ENCODE measurements at regions not wholly inside any gene's neighbourhood (a gene's known extent, or its start where the extent isn't known, plus 50 kb on each side); places are given as distances from the start of the nearest gene placed in this dataset.

- Histone ChIP-seq H3K79me2 (ENCODE audit: insufficient read depth, low read length) (no peaks in the 10 kb centered on the region), H3K4me1 (ENCODE audit: control insufficient read depth in 1 of 2, insufficient read depth in 2 of 2, low read length in 2 of 2) (no peaks in the 10 kb centered on the region), H3K4me3 (replicated peaks in 1 of 2; ENCODE audit: low read depth in 1 of 2, low read length in 2 of 2) (no peak overlapping the region), H3K9me3 (ENCODE audit: control insufficient read depth in 1 of 2, insufficient read depth in 1 of 2, low read depth in 1 of 2, low read length in 2 of 2) (no peaks in the 10 kb centered on the region), H3K9ac (ENCODE audit: low read length) (no peak overlapping the region), H3K36me3 (ENCODE audit: control insufficient read depth in 1 of 2, insufficient read depth in 2 of 2, low read length in 2 of 2) (no peaks in the 10 kb centered on the region), H3K27ac (ENCODE audit: low read depth, low read length) (no peak overlapping the region), H3K4me2 (ENCODE audit: low read length) (no peak overlapping the region), H3K9me2 (ENCODE audit: insufficient read depth) (no peaks in the 10 kb centered on the region), H3K27me3 (ENCODE audit: insufficient read depth, low read length) (no peaks in the 10 kb centered on the region), H4K20me1 (ENCODE audit: insufficient read depth) (no peaks in the 10 kb centered on the region), H2AFZ (ENCODE audit: low read depth, low read length, poor library complexity, severe bottlenecking) (no peak overlapping the region)
- TF ChIP-seq CTCF (IDR thresholded peaks at IDR 0.05 in 2 of 3, conservative IDR thresholded peaks at IDR 0.05 in 1 of 3; ENCODE audit: borderline replicate concordance in 1 of 3, insufficient read depth in 1 of 3, low read depth in 2 of 3, low read length in 2 of 3), result no peak
- TF ChIP-seq EZH2 (IDR thresholded peaks at IDR 0.05), result no peak
- TF ChIP-seq FOSL1 (IDR thresholded peaks at IDR 0.05; ENCODE audit: low read depth), result no peak
- no peak for TF ChIP-seq ATF3 (IDR thresholded peaks at IDR 0.05)
- no peak for TF ChIP-seq RAD21 (IDR thresholded peaks at IDR 0.05; ENCODE audit: low read depth)
- TF ChIP-seq MAX (IDR thresholded peaks at IDR 0.05), result no peak
- no peak for TF ChIP-seq SIN3A (IDR thresholded peaks at IDR 0.05; ENCODE audit: low read depth)
- ATAC-seq, result no peak
- no TSS peak for BruUV-seq (replicated peaks)
- ChIA-PET CTCF (no interaction called here), POLR2A (no interaction called here), RAD21 (ENCODE audit: low non-redundant PET in 1 of 2, low total read pairs in 2 of 2, uncharacterized antibody in 2 of 2, unreplicated experiment in 2 of 2) (no interaction called here)
- DNase-seq (ENCODE audit: low read depth, low spot score), result no peak
- intact Hi-C loops (cut with micrococcal nuclease), result no loop called here
Observed at GRCh38 chrX:56385336-56385735, 153.2 kb downstream of the KLF8 start.

- no peaks in the 10 kb centered on the region for H4K20me1 ChIP-seq (ENCODE audit: insufficient read depth)
- H3K36me3 ChIP-seq (ENCODE audit: control insufficient read depth in 1 of 2, insufficient read depth in 2 of 2, low read length in 2 of 2), result no peaks in the 10 kb centered on the region
- H3K27ac ChIP-seq (ENCODE audit: low read depth, low read length), result no peak overlapping the region
- no peak overlapping the region for H3K4me3 ChIP-seq (replicated peaks in 1 of 2; ENCODE audit: low read depth in 1 of 2, low read length in 2 of 2)
- H3K9me3 ChIP-seq (ENCODE audit: control insufficient read depth in 1 of 2, insufficient read depth in 1 of 2, low read depth in 1 of 2, low read length in 2 of 2), result no peaks in the 10 kb centered on the region
- no peak overlapping the region for H3K4me2 ChIP-seq (ENCODE audit: low read length)
- no peaks in the 10 kb centered on the region for H3K79me2 ChIP-seq (ENCODE audit: insufficient read depth, low read length)
- DNase-seq (ENCODE audit: low read depth, low spot score) (no peak), ATAC-seq (no peak)
- ChIA-PET POLR2A (no interaction called here), CTCF (no interaction called here), RAD21 (ENCODE audit: low non-redundant PET in 1 of 2, low total read pairs in 2 of 2, uncharacterized antibody in 2 of 2, unreplicated experiment in 2 of 2) (no interaction called here)
- intact Hi-C loops (cut with micrococcal nuclease), result no loop called here
- no peak overlapping the region for H3K9ac ChIP-seq (ENCODE audit: low read length)
- no TSS peak for BruUV-seq (replicated peaks)
- H2AFZ ChIP-seq (ENCODE audit: low read depth, low read length, poor library complexity, severe bottlenecking), result no peak overlapping the region
- H3K9me2 ChIP-seq (ENCODE audit: insufficient read depth), result no peaks in the 10 kb centered on the region
- H3K27me3 ChIP-seq (ENCODE audit: insufficient read depth, low read length), result no peaks in the 10 kb centered on the region
- H3K4me1 ChIP-seq (ENCODE audit: control insufficient read depth in 1 of 2, insufficient read depth in 2 of 2, low read length in 2 of 2), result no peaks in the 10 kb centered on the region
- no peak for TF ChIP-seq SRF (IDR thresholded peaks at IDR 0.05; ENCODE audit: low read depth)
- no peak for TF ChIP-seq CBX3 (IDR thresholded peaks at IDR 0.05; ENCODE audit: low read depth)
- no peak for TF ChIP-seq EZH2 (IDR thresholded peaks at IDR 0.05)
- no peak for TF ChIP-seq POLR2AphosphoS5 (IDR thresholded peaks at IDR 0.05; ENCODE audit: low read depth, low read length)
- no peak for TF ChIP-seq YY1 (IDR thresholded peaks at IDR 0.05; ENCODE audit: extremely low read depth, insufficient replicate concordance, low read depth, low read length)
- TF ChIP-seq POLR2A (IDR thresholded peaks at IDR 0.05; ENCODE audit: borderline replicate concordance, extremely low read depth, insufficient read depth, insufficient read length), result no peak
- TF ChIP-seq REST (IDR thresholded peaks at IDR 0.05; ENCODE audit: low read depth), result no peak
- TF ChIP-seq MAX (IDR thresholded peaks at IDR 0.05), result no peak
Observed at GRCh38 chrX:56385960-56386359, 153.8 kb downstream of the KLF8 start.

All from HCT116 (cell line).